ENCODE measurements at regions not wholly inside any gene's neighbourhood (a gene's known extent, or its start where the extent isn't known, plus 50 kb on each side); places are given as distances from the start of the nearest gene placed in this dataset.

DNA sequence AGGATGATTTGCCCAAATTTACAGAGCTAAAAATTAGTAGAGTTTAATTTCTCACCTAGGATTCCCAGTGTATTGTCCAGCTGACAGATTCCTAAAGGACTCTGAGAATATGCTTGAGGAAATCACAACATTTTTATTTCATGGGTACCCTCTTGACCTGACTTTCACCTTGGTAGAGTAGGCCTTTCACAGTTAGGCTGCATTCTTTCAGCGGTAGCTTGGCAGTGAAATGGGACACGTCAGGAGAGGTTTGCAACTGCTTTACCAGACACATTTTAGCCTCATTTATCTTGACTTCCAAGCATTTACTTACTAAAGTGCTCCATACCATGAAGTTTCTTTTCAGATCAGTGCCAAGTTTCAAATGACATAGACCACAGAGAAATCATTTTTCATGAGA, 937.9 kb upstream of the LRRTM1 start:
- H3K4me3 ChIP-seq (replicated peaks in 1 of 2; ENCODE audit: low read depth in 2 of 2, low read length in 2 of 2), result no peak overlapping the region
- DNase-seq (ENCODE audit: low read depth in 2 of 2), result no peak
- TF ChIP-seq, protein P1, sequence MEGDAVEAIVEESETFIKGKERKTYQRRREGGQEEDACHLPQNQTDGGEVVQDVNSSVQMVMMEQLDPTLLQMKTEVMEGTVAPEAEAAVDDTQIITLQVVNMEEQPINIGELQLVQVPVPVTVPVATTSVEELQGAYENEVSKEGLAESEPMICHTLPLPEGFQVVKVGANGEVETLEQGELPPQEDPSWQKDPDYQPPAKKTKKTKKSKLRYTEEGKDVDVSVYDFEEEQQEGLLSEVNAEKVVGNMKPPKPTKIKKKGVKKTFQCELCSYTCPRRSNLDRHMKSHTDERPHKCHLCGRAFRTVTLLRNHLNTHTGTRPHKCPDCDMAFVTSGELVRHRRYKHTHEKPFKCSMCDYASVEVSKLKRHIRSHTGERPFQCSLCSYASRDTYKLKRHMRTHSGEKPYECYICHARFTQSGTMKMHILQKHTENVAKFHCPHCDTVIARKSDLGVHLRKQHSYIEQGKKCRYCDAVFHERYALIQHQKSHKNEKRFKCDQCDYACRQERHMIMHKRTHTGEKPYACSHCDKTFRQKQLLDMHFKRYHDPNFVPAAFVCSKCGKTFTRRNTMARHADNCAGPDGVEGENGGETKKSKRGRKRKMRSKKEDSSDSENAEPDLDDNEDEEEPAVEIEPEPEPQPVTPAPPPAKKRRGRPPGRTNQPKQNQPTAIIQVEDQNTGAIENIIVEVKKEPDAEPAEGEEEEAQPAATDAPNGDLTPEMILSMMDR (IDR thresholded peaks at IDR 0.05; ENCODE audit: low read depth, low read length), result no peak

DNA sequence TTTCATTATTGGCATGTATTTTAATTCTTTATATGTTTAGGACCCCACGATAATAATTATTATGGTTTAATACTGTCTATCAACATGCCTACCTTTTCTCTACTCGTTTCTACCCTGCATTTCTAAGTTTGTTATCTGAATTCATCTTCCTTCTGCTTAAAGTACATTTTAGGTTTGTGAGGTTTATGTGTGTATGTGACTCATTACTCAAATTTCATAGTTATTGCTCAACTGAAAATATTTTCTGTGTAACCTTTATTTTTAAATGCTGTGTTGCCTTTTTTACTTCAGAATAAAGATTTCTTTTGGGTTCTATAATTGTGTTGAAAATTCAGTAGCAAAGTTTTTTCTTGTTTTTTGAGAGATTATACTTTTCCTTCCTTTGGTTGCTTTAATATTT, 933.9 kb upstream of the LRRTM1 start:
- DNase-seq (ENCODE audit: low read depth in 2 of 2), result no peak
- no peak overlapping the region for H3K4me3 ChIP-seq (replicated peaks in 1 of 2; ENCODE audit: low read depth in 2 of 2, low read length in 2 of 2)
- TF ChIP-seq, protein P1 (IDR thresholded peaks at IDR 0.05; ENCODE audit: low read depth, low read length), result no peak

GRCh38 chr2:81235601-81236000, 931.0 kb upstream of the LRRTM1 start:
- TF ChIP-seq, protein P1 (IDR thresholded peaks at IDR 0.05; ENCODE audit: low read depth, low read length), result no peak
- no peak for DNase-seq (ENCODE audit: low read depth in 2 of 2)
- no peak overlapping the region for H3K4me3 ChIP-seq (replicated peaks in 1 of 2; ENCODE audit: low read depth in 2 of 2, low read length in 2 of 2)

GRCh38 chr2:81234711-81235110, 930.2 kb upstream of the LRRTM1 start:
- no peak overlapping the region for H3K4me3 ChIP-seq (replicated peaks in 1 of 2; ENCODE audit: low read depth in 2 of 2, low read length in 2 of 2)
- no peak for DNase-seq (ENCODE audit: low read depth in 2 of 2)
- TF ChIP-seq, protein P1 (IDR thresholded peaks at IDR 0.05; ENCODE audit: low read depth, low read length), result no peak

DNA sequence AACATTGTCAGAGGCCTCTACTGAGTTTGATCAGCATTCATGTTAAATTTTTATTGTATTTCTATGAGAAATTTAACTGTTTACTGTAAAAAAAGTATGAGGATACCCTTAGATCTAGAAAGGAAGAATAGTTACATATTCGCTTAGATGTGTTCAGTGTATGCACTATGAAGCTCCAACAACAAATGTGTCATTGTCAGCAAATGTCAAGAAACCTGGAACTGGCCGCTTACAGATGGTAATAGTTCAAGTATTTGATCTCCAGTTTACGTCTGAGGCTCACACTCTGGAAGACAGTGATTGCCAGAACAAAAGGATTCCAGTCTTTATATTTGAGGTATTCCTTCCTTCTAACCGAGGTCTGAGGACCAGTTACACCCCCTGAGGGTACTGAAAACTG, 921.2 kb upstream of the LRRTM1 start:
- TF ChIP-seq, protein P1 (IDR thresholded peaks at IDR 0.05; ENCODE audit: low read depth, low read length), result no peak
- no peak overlapping the region for H3K4me3 ChIP-seq (replicated peaks in 1 of 2; ENCODE audit: low read depth in 2 of 2, low read length in 2 of 2)
- DNase-seq (ENCODE audit: low read depth in 2 of 2), result no peak

DNA sequence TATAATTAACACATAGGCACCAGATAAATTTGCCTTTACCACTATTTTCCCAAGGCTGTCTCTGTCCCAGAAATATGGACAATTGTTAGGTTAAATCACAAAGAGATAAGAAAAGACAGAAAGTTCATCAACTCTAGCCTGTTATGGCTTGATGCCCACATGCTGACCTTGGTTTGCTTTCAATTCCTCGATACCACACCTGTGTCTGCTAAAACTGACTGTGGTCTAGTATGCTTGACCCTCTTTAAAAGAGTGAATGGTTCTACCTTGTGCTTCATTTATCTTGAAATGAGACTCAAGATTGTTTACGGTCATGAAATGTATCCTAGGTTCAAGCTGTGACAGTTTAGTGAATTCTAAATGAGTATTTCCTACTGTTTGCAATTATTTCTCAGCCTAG, 909.0 kb upstream of the LRRTM1 start:
- TF ChIP-seq, protein P1 (IDR thresholded peaks at IDR 0.05; ENCODE audit: low read depth, low read length), result no peak
- DNase-seq (ENCODE audit: low read depth in 2 of 2), result no peak
- H3K4me3 ChIP-seq (replicated peaks in 1 of 2; ENCODE audit: low read depth in 2 of 2, low read length in 2 of 2), result no peak overlapping the region

DNA sequence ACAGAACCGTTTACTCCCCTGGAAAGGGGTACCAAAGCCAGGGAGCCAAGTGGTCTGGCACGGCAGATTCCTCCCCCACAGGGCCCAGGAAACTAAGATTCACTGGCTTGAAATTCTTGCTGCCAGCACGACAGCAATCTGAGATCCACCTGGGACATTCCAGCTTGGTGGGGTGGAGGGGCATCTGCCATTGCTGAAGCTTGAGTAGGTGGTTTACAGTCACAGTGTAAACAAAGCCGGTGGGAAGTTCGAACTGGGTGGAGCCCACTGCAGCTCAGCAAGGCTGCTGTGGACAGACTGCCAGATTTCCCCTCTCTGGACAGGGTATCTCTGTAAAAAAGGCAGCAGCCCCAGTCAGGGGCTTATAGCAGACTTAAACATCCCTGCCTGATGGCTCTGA, 901.7 kb upstream of the LRRTM1 start:
- no peak overlapping the region for H3K4me3 ChIP-seq (replicated peaks in 1 of 2; ENCODE audit: low read depth in 2 of 2, low read length in 2 of 2)
- TF ChIP-seq, protein P1 (IDR thresholded peaks at IDR 0.05; ENCODE audit: low read depth, low read length), result no peak
- no peak for DNase-seq (ENCODE audit: low read depth in 2 of 2)
